ENCODE measurements at regions not wholly inside any gene's neighbourhood (a gene's known extent, or its start where the extent isn't known, plus 50 kb on each side); places are given as distances from the start of the nearest gene placed in this dataset.
"Not testable (repeated sequence)": the region's sequence is repeated elsewhere in the genome, so short reads cannot be mapped to it uniquely, and the experiment has no call there.

DNA sequence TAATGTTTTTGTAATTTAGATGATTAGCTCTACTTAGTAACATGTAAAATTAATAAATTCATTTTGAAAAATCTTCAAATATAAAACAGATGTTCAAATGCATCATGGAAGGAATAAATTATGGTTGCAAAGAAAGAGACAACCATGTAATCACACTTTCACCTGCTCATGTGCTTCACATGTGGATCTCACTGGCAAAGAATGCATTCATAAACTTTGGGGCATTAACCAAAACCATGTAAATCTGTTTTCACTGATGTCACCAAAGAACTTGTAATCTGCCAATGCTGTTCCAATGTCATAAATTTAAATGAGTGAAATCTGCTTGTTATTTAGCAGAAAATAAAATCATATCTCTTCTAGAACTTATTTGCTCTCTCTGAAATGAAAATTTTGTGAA, 142.7 kb downstream of the TENT5A start:
- H3K27me3 ChIP-seq (ENCODE audit: control insufficient read depth, insufficient read depth, low read length): no peaks in the 10 kb centered on the region
- no peaks in the 10 kb centered on the region for H3K36me3 ChIP-seq (ENCODE audit: control insufficient read depth, insufficient read depth, low read length)
- no peak for DNase-seq (ENCODE audit: low read depth)
- no peak overlapping the region for H3K4me3 ChIP-seq (ENCODE audit: low read depth, low read length)
- TF ChIP-seq, protein P1, sequence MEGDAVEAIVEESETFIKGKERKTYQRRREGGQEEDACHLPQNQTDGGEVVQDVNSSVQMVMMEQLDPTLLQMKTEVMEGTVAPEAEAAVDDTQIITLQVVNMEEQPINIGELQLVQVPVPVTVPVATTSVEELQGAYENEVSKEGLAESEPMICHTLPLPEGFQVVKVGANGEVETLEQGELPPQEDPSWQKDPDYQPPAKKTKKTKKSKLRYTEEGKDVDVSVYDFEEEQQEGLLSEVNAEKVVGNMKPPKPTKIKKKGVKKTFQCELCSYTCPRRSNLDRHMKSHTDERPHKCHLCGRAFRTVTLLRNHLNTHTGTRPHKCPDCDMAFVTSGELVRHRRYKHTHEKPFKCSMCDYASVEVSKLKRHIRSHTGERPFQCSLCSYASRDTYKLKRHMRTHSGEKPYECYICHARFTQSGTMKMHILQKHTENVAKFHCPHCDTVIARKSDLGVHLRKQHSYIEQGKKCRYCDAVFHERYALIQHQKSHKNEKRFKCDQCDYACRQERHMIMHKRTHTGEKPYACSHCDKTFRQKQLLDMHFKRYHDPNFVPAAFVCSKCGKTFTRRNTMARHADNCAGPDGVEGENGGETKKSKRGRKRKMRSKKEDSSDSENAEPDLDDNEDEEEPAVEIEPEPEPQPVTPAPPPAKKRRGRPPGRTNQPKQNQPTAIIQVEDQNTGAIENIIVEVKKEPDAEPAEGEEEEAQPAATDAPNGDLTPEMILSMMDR (IDR thresholded peaks at IDR 0.05; ENCODE audit: insufficient read depth, low read length, poor library complexity, severe bottlenecking): no peak

DNA sequence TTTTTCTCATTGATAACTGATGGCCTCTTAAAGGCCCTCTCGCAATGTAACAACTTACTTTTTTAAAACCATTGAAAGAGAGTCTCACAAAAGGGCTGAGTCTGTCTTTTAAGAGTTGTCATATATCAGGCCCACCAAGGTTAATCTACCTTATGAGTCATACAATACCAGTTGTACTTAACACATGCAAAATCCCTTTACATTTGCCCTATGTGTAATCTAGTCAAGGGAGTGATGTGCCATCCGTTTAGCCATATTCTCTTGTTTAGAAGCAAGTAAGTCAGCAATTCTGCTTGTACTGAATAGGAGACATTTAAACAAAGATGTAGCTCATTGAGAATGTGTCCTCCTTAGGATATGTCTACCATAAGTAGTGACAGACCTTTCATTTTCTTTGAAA, 143.7 kb downstream of the TENT5A start:
- DNase-seq (ENCODE audit: low read depth): no peak
- Histone ChIP-seq H3K4me3 (ENCODE audit: low read depth, low read length) (no peak overlapping the region), H3K36me3 (ENCODE audit: control insufficient read depth, insufficient read depth, low read length) (no peaks in the 10 kb centered on the region), H3K27me3 (ENCODE audit: control insufficient read depth, insufficient read depth, low read length) (no peaks in the 10 kb centered on the region)
- TF ChIP-seq, protein P1 (IDR thresholded peaks at IDR 0.05; ENCODE audit: insufficient read depth, low read length, poor library complexity, severe bottlenecking): no peak

DNA sequence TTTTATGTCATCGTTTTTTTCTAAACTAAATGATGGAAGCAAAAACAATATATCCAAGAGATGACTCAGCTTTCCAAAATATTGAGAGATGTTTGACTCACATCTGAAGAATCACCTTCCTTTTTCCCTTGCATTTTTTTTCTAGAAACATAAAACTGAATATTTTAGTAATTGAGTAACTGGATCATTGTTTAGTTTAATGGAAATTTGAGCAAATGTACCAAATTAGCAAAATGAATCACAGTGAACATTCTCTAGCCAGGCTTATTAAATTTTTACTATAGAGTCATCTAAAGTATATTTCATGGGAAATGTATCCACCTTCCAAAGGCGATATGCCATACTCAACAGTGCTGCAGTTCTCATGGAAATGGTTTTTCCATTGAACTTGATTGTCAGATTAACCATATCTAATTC, 145.5 kb downstream of the TENT5A start:
- no peak overlapping the region for H3K4me3 ChIP-seq (ENCODE audit: low read depth, low read length)
- H3K27me3 ChIP-seq (ENCODE audit: control insufficient read depth, insufficient read depth, low read length): no peaks in the 10 kb centered on the region
- no peak for DNase-seq (ENCODE audit: low read depth)
- TF ChIP-seq, protein P1 (IDR thresholded peaks at IDR 0.05; ENCODE audit: insufficient read depth, low read length, poor library complexity, severe bottlenecking): no peak
- no peaks in the 10 kb centered on the region for H3K36me3 ChIP-seq (ENCODE audit: control insufficient read depth, insufficient read depth, low read length)

DNA sequence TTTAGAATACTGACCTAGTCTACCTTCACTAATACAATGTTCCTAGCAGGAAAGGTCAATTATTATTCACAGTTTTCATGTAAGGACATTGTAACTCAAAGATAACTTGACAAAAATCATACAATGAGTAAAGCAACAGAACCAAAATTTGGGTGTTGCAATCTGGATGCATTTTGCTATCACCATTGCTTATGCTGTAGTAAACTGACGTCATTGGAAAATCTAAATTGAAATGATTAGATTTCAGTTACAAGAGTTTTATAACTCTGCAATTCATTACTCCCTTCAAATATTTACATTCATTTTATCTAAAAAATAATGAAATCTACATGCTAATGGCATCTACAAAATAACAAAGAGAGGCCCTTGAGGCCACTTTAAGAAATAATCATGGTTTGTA, 147.0 kb downstream of the TENT5A start:
- Histone ChIP-seq H3K27me3 (ENCODE audit: control insufficient read depth, insufficient read depth, low read length) (no peaks in the 10 kb centered on the region), H3K36me3 (ENCODE audit: control insufficient read depth, insufficient read depth, low read length) (no peaks in the 10 kb centered on the region), H3K4me3 (ENCODE audit: low read depth, low read length) (no peak overlapping the region)
- TF ChIP-seq, protein P1 (IDR thresholded peaks at IDR 0.05; ENCODE audit: insufficient read depth, low read length, poor library complexity, severe bottlenecking): no peak
- DNase-seq (ENCODE audit: low read depth): no peak

DNA sequence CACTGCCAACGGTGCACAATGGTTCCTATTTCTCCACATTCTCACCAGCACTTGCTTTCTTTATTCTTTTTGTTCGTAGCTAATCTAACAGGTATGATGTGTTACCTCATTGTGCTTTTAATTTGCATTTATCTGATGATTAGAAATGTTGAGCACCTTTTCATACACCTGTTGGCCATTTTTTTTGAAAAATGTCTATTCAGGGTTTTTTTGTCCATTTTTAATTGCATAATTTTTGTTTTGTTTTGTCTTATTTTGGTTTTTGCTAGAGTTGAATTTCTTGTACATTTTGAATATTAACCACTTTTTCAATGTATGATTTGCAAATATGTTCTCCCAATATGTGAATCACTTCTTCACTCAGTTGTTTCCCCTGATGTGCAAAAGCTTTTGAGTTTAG, 150.6 kb downstream of the TENT5A start:
- no peaks in the 10 kb centered on the region for H3K36me3 ChIP-seq (ENCODE audit: control insufficient read depth, insufficient read depth, low read length)
- H3K4me3 ChIP-seq (ENCODE audit: low read depth, low read length): no peak overlapping the region
- TF ChIP-seq, protein P1 (IDR thresholded peaks at IDR 0.05; ENCODE audit: insufficient read depth, low read length, poor library complexity, severe bottlenecking): no peak
- no peak for DNase-seq (ENCODE audit: low read depth)
- H3K27me3 ChIP-seq (ENCODE audit: control insufficient read depth, insufficient read depth, low read length): no peaks in the 10 kb centered on the region

DNA sequence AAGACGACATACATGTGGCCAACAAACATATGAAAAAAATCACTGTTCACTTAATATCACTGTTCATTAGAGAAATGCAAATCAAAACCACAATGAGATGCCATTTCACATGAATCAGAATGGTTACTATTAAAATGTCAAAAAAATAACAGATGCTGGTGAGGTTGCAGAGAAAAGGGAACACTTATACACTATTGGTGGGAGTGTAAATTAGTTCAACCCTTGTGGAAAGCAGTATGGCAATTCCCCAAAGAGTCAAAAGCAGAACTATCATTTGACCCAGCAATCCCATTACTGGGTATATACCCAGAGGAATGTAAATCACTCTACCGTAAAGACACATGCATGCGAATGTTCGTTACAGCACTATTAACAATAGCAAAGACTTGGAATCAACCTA, 152.0 kb downstream of the TENT5A start:
- H3K27me3 ChIP-seq (ENCODE audit: control insufficient read depth, insufficient read depth, low read length); H3K36me3 ChIP-seq (ENCODE audit: control insufficient read depth, insufficient read depth, low read length); H3K4me3 ChIP-seq (ENCODE audit: low read depth, low read length); DNase-seq (ENCODE audit: low read depth): not testable (repeated sequence)
